Suprapubic skin (tissue), 4 donors: ENCODE measurements at regions not wholly inside any gene's neighbourhood (a gene's known extent, or its start where the extent isn't known, plus 50 kb on each side); places are given as distances from the start of the nearest gene placed in this dataset.

Source experiments
- CTCF ChIP-seq, 2 donors: fragments of 200-600 bp in 1 of 2; fragments of 450-650 bp in 1 of 2; sonication (generic) in 1 of 2; IDR thresholded peaks; one replicate each; pipeline ENCODE4 v1.5.1; 2016 to 2019; ENCODE audit warnings: antibody characterized with exemption in 2 of 2, mild to moderate bottlenecking in 1 of 2, moderate library complexity in 1 of 2
- POLR2A ChIP-seq, 2 donors: fragments of 450-650 bp; IDR thresholded peaks; one replicate each; pipeline ENCODE4 v1.6.1; 2017; ENCODE audit warnings: antibody characterized with exemption in 2 of 2, mild to moderate bottlenecking in 2 of 2, moderate library complexity in 2 of 2
- POLR2AphosphoS5 ChIP-seq, 3 donors: sonication (generic); formaldehyde crosslinking; IDR thresholded peaks; one replicate each; pipeline ENCODE4 v1.6.1; 2017; ENCODE audit warnings: antibody characterized with exemption in 3 of 3

GRCh38 chr2:37564356-37564755, 107.1 kb downstream of the CDC42EP3 start:
- TF ChIP-seq POLR2AphosphoS5 (IDR thresholded peaks at IDR 0.05) (no peak), CTCF (IDR thresholded peaks at IDR 0.05) (no peak), POLR2A (IDR thresholded peaks at IDR 0.05) (no peak)
